Small intestine (tissue), 7 donors: ENCODE measurements at regions not wholly inside any gene's neighbourhood (a gene's known extent, or its start where the extent isn't known, plus 50 kb on each side); places are given as distances from the start of the nearest gene placed in this dataset.

Experiments
- DNase-seq, 2 donors: peaks; one replicate each; pipeline versions ENCODE4 v3.0.0 to v3.0.0-alpha.2; 2013
- FAIRE-seq: peaks from 2 replicates; lab custom pipeline; 2012; peaks lifted over from hg19 to GRCh38; lab: Jason Lieb, UNC
- H3K27ac ChIP-seq, 3 donors: one replicate each; pipeline ENCODE4 v1.5.1; 2013; ENCODE audit warnings: low read length in 2 of 3, mild to moderate bottlenecking in 2 of 3, control low read depth in 1 of 3, inconsistent platforms in 1 of 3, low read depth in 1 of 3, moderate library complexity in 1 of 3
- H3K27me3 ChIP-seq, 3 donors: one replicate each; pipeline ENCODE4 v1.6.1; 2013; ENCODE audit warnings: low read length in 3 of 3, inconsistent platforms in 1 of 3; ENCODE audit not compliant: control insufficient read depth in 3 of 3, insufficient read depth in 3 of 3
- H3K36me3 ChIP-seq, 3 donors: one replicate each; pipeline ENCODE4 v1.6.1; 2013; ENCODE audit warnings: low read length in 3 of 3, inconsistent platforms in 1 of 3, low read depth in 1 of 3, mild to moderate bottlenecking in 1 of 3, moderate library complexity in 1 of 3; ENCODE audit not compliant: control insufficient read depth in 3 of 3, insufficient read depth in 2 of 3
- H3K4me1 ChIP-seq, 3 donors: one replicate each; pipeline ENCODE4 v1.6.1; 2013; ENCODE audit warnings: low read length in 2 of 3, inconsistent platforms in 1 of 3, low read depth in 1 of 3, mild to moderate bottlenecking in 1 of 3, moderate library complexity in 1 of 3; ENCODE audit not compliant: control insufficient read depth in 3 of 3, insufficient read depth in 2 of 3
- H3K4me3 ChIP-seq, 3 donors: one replicate each; pipeline ENCODE4 v1.5.1; 2013; ENCODE audit warnings: low read length in 3 of 3, control low read depth in 1 of 3, inconsistent platforms in 1 of 3, low read depth in 1 of 3, mild to moderate bottlenecking in 1 of 3, moderate library complexity in 1 of 3
- H3K9me3 ChIP-seq, 2 donors: one replicate each; pipeline ENCODE4 v1.6.1; 2013; ENCODE audit warnings: low read depth in 1 of 2, low read length in 1 of 2; ENCODE audit not compliant: control insufficient read depth in 2 of 2, insufficient read depth in 1 of 2
- WGBS, 3 donors: extraction: QIAGEN DNeasy Blood & Tissue Kit; methylation state at CpG; one replicate each; pipeline ENCODE4 v1.1.7; 2013; 5-methylcytosine and 5-hydroxymethylcytosine counted together
- donor health status: healthy with polysubstance abuse.
- donor health status: control.
- donor health status: control.
- donor health status: Bipolar disorder and iron deficiency.
- donor health status: healthy.

DNA sequence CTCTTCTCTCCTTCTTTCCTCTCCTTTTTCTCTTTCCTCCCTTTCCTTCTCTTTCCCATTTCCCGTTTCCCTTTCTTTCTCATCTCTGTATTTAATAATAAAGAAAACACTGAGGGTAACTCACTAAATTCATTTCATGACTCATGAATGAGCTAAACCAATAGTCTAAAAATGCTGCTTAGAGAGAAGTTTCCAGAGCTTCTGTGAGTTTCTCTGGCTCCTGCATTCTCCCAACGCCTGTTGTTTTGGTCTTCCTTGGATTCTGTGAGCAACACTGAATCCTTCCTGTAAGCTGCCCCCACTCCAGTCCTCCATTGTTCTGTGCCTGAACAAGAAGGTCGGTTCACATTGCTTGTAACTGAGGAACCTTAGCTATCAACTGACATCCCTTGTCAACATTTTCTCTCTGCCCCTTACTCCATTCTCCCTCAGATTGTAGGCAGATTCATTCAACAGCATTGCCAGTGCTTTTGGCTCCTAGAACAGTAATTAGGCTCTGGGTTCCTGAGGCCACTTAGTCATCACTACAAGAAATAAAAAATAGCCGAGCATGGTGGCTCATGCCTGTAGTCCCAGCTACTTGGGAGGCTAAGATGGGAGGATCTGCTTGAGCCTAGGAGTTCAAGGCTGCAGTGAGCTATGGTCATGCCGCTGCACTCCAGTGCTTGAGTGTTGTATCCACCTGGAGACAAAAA lies 237.7 kb upstream of the KLF4 start:
- no peaks in the 10 kb centered on the region for H3K36me3 ChIP-seq
- 70 to 84% (median 75%) methylated on average over 5 of the region's 5 CpGs for WGBS, 3 donors
- no peaks in the 10 kb centered on the region for H3K27me3 ChIP-seq
- H3K4me1 ChIP-seq: no peaks in the 10 kb centered on the region
- no peaks in the 10 kb centered on the region for H3K9me3 ChIP-seq
- no peak for FAIRE-seq
- H3K4me3 ChIP-seq: no peak overlapping the region
- DNase-seq: no peak
- H3K27ac ChIP-seq: no peak overlapping the region

DNA sequence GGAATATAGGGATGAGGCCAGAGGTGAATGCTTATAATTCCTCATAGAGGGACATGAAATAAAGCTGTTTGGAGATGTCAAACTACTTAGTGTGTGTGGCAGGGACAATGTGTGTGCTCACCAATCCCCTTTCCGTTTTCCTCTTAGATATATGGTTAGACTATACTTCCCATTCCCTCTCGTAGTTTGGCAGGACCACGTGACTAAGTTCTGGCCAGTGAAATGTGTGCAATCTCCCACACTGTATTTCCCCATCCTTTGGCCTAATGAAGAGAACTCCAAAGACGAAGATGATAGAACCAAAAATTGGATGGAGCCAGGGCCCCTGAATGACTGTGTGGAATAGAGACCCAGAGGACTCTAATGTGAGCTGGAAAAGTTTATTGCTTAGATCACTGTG lies 233.4 kb upstream of the KLF4 start:
- Histone ChIP-seq H3K27ac (no peak overlapping the region), H3K4me1 (peaks cover 0 to 28% (median 4%) of the 10 kb centered on the region in 3 donors), H3K4me3 (no peak overlapping the region), H3K36me3 (no peaks in the 10 kb centered on the region), H3K9me3 (no peaks in the 10 kb centered on the region), H3K27me3 (no peaks in the 10 kb centered on the region)
- DNase-seq (no peak), FAIRE-seq (no peak)
- WGBS, 3 donors: 85 to 92% (median 87%) methylated on average over 4 of the region's 4 CpGs

- WGBS, 3 donors: 56 to 71% (median 57%) methylated on average over 5 of the region's 5 CpGs
- peaks cover 0 to 38% (median 9%) of the 10 kb centered on the region in 3 donors for H3K4me1 ChIP-seq
- H3K4me3 ChIP-seq: no peak overlapping the region
- H3K36me3 ChIP-seq: no peaks in the 10 kb centered on the region
- H3K27me3 ChIP-seq: no peaks in the 10 kb centered on the region
- FAIRE-seq (no peak), DNase-seq (no peak)
- no peaks in the 10 kb centered on the region for H3K9me3 ChIP-seq
- H3K27ac ChIP-seq: no peak overlapping the region
These were observed 232.2 kb upstream of the KLF4 start for GRCh38 chr9:107721705-107722245.

DNA sequence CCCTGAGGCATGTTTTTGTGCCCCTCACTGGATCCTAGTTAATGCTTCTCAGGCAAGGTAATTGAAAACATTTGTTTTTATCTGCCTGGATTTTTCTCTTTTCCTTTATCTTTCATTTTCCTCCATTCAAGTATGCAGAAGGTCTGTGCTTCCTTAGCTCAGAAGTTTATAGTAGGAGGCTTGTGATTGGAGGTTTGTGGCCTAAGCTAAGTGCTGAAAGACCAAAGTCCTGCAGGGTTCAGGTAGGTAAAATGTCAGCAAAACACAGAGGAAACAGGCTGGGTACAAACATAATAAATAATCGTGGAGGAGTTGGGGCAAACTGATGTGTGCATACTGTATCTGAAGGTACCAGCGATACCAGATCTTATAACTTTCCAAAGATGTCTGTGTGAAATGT lies 230.9 kb upstream of the KLF4 start:
- peak overlapping the region in 1 of 3 donors; percentile 82 for H3K27ac ChIP-seq
- no peaks in the 10 kb centered on the region for H3K9me3 ChIP-seq
- DNase-seq: peak; percentile 81 to 85
- H3K4me1 ChIP-seq: peaks cover 0 to 41% (median 9%) of the 10 kb centered on the region in 3 donors
- FAIRE-seq: no peak
- 16 to 70% (median 40%) methylated on average over 2 of the region's 2 CpGs for WGBS, 3 donors
- H3K36me3 ChIP-seq: no peaks in the 10 kb centered on the region
- no peaks in the 10 kb centered on the region for H3K27me3 ChIP-seq
- H3K4me3 ChIP-seq: no peak overlapping the region

DNA sequence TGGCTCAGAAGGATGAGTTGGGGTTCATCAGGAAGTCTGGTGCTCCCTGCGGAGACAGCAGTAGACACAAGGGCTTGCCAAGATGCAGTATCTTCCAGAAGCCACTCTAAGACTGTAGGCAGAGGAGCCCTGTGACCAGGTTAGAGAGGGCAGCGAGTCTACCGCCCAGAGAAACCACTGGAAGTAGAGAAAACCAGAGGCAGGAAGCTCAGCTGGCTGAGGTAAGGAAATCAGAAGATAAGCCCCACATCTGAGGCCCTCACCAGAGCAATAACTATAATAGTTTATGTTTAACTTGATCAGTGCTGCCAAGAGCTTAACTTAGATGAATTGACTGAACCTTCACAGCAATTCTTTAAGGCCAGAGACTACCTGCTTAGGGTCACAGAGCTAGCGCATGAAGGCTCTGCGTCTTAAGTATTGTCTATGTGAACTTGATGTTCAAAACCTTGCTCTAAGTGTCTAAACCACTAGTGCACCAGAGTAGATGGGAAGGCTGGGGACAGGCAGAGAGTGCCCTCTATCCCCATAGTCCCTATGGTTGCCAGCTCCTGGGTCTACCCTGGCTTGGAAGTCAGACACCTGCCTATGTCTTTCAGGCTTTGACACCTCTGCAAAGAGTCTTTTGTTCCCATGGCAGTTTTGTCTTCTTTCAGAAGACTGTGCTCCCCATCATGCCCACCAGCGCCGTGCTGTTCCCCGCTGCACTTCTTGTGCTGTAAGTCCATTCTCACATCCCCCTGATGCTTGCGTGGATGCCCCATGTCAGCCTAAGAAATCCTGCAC lies 228.2 kb upstream of the KLF4 start:
- Histone ChIP-seq H3K9me3 (no peaks in the 10 kb centered on the region), H3K36me3 (no peaks in the 10 kb centered on the region), H3K27ac (peak overlapping the region in 1 of 3 donors; percentile 65), H3K4me1 (peaks cover 0 to 45% (median 9%) of the 10 kb centered on the region in 3 donors), H3K4me3 (no peak overlapping the region), H3K27me3 (no peaks in the 10 kb centered on the region)
- FAIRE-seq: no peak
- peak; percentile 70 to 76 for DNase-seq
- WGBS, 3 donors: 50 to 71% (median 58%) methylated on average over 9 of the region's 9 CpGs

DNA sequence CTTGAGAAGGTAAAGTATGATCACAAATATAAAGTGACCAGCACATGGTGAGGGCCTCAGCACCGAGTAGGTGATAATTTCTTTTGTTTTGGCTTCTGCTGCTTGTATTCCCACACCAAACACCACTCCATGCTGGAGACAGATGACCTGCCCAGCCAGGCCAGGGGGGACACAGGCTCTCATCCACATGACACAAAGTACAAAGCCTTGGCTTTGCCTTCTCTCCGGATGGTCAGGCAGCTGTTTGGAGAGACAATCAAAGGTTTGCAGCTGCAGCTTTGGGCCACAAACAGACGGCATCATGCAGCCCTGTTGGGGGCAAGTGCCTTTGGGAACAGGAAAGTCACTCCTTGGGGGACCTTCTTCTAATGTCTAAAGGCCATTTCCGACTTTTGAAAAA lies 226.2 kb upstream of the KLF4 start:
- no peak for FAIRE-seq
- Histone ChIP-seq H3K36me3 (no peaks in the 10 kb centered on the region), H3K9me3 (no peaks in the 10 kb centered on the region), H3K4me3 (no peak overlapping the region), H3K27ac (no peak overlapping the region), H3K4me1 (peaks cover 0 to 52% (median 9%) of the 10 kb centered on the region in 3 donors), H3K27me3 (no peaks in the 10 kb centered on the region)
- no peak for DNase-seq
- 71 to 78% (median 76%) methylated on average over 4 of the region's 4 CpGs for WGBS, 3 donors

GRCh38 chr9:107713470-107713869 lies 223.9 kb upstream of the KLF4 start:
- Histone ChIP-seq H3K9me3 (no peaks in the 10 kb centered on the region), H3K4me3 (no peak overlapping the region), H3K27ac (no peak overlapping the region), H3K36me3 (no peaks in the 10 kb centered on the region), H3K4me1 (peaks cover 0 to 38% (median 6%) of the 10 kb centered on the region in 3 donors), H3K27me3 (no peaks in the 10 kb centered on the region)
- DNase-seq (no peak), FAIRE-seq (no peak)
- 88 to 93% (median 89%) methylated on average over 3 to 4 of the region's 4 CpGs for WGBS, 3 donors

DNA sequence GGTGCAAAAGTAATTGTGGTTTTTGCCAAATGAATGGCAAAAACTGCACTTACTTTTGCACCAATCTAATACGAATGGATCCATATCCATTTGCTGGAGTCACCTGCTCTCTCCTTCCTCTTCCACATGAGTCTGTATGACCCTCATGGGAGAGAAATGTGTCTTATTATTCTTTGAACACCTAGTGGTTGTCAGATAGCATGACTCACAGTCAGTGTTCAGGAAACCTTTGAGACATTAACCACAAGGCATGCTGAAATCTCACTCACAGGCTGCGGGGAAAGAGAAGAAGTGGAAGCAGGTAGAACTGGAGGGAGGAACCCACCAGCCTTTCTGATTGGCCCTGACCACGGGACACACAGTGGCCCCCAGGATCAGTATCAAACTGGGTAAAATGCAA lies 222.8 kb upstream of the KLF4 start:
- DNase-seq (peak; percentile 36 to 63), FAIRE-seq (no peak)
- Histone ChIP-seq H3K9me3 (no peaks in the 10 kb centered on the region), H3K4me3 (no peak overlapping the region), H3K36me3 (no peaks in the 10 kb centered on the region), H3K27me3 (no peaks in the 10 kb centered on the region), H3K4me1 (peaks cover 0 to 28% (median 4%) of the 10 kb centered on the region in 3 donors), H3K27ac (peak overlapping the region; percentile 55 to 88 (median 80))
- WGBS, 3 donors: 41 to 63% (median 53%) methylated on average over 3 of the region's 3 CpGs
